ENCODE measurements at regions not wholly inside any gene's neighbourhood (a gene's known extent, or its start where the extent isn't known, plus 50 kb on each side); places are given as distances from the start of the nearest gene placed in this dataset.
"Not testable (repeated sequence)": the region's sequence is repeated elsewhere in the genome, so short reads cannot be mapped to it uniquely, and the experiment has no call there.

- DNase-seq = no peak
These were observed 75.2 kb upstream of the RASSF8 start for GRCh38 chr12:25883026-25883916.

DNA sequence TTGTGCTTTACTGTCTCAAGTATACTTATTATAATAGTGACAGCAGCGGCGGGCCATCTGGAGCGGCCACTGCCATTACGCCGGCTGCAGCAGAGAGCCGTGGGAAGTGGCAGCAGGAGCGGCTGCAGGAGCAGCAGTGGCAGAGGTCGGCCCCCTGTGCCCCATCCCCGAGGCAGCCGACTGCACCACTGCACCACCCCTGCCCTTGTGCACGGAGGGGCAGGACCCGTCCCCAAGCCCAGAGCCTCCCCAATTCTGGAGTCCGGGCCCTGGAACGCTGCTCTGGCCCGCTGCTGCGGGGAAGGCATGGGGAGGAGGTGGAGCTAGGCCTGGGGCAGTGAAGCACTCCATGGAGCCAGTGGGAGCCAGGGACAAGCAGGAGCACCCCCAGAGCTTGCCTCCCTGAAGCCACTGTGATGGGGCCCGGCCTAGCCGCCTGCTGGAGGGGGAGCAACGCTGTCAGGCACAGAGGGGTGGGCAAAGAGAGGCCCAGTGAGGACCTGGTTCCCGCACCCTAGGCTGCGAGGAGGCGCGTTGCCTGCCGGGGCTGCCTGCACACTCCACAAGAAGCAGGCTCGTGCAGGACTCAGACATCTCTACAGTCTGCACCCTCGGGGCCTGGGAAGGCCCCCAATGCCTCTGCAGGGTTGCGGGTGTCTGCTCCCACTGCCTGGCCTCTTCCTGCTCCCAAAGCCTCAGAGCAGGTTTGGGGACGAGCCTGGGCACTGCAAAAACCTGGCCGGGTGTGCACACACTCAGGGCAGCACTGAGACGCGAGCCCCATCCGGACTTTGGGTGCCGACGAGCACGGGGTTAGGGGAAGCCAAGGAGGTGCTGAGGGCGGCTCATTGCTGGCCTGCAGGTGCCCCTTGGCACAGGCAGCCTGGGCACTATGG lies 74.2 kb upstream of the RASSF8 start:
- no peak for DNase-seq

DNA sequence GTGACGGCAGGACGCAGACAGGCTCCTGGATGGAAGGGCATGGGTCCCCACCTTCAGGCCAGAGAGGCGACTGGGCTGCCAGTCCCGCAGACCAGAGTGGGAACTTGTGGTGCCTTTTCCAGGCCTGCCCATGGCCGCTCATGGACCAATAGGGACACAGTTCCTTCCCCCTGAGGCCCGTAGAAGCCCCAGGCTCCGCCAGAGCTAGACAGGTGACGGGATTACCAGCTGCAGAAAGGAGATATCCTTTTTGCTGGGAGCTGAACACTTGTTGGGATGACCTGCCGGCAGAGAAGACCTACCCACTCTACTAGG lies 73.6 kb upstream of the RASSF8 start:
- no peak for DNase-seq

GRCh38 chr12:25886396-25886795 lies 72.1 kb upstream of the RASSF8 start:
- no peak for DNase-seq

DNA sequence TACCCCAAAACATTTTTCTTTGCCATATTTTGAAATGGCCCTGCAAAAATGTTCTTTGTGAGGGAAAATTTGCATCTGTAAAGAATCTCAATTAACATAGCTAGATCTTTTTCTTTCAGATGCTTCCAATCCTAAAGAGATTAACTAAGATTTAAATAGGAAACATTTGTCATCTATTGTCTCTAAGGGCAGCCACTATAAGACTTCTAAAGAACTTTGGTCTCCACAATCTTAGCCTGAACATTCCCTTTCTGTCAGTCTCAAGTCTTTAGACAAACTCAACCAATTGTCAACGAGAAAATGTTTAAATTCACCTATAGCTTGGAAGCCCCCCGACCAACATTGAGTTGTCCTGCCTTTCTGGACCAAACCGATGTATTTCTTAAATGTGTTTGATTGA lies 71.1 kb upstream of the RASSF8 start:
- DNase-seq = no peak

GRCh38 chr12:25889185-25889584 lies 69.3 kb upstream of the RASSF8 start:
- no peak for DNase-seq

- DNase-seq = not testable (repeated sequence)
These were observed 67.4 kb upstream of the RASSF8 start for GRCh38 chr12:25891095-25891494.

GRCh38 chr12:25894759-25895158 lies 63.7 kb upstream of the RASSF8 start:
- DNase-seq = no peak

DNA sequence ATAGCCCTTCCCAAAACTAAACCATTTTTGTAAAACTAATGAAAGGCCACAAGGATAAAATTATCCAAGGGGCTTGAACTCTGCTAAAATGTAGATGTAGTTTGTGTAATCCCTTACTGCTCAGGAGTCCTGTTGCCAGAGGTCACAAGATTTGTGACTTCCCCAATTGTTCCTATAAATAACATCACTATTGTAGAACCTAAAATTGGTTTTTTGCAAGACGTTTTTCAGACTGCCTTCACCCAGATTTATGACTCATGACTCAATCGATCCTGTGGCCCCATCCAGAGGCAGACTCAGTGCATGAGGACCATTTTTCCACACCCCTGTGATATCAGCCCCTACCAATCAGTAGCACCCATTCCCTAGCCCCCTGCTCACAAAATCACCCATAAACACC lies 61.5 kb upstream of the RASSF8 start:
- no peak for DNase-seq

- DNase-seq = no peak
These were observed 54.8 kb upstream of the RASSF8 start for GRCh38 chr12:25903603-25904245.

DNA sequence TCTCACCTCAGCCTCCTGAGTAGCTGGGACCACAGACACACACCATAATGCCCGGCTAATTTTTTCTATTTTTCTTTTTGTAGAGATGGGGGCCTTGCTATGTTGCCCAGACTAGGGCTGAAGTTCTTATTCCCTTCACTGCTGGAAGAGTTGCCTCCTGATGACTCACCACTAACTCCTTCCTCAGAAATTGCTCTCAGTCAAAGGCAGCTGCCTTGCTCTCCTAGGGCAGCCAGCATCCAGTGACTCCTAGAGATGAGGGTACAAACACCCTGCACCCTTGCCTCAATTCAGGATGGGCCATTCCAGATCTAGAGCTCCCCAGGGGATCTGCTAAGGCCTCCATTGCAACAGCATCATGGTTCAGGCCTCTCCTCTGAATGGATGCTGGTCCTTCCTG lies 54.0 kb upstream of the RASSF8 start:
- DNase-seq = no peak

DNA sequence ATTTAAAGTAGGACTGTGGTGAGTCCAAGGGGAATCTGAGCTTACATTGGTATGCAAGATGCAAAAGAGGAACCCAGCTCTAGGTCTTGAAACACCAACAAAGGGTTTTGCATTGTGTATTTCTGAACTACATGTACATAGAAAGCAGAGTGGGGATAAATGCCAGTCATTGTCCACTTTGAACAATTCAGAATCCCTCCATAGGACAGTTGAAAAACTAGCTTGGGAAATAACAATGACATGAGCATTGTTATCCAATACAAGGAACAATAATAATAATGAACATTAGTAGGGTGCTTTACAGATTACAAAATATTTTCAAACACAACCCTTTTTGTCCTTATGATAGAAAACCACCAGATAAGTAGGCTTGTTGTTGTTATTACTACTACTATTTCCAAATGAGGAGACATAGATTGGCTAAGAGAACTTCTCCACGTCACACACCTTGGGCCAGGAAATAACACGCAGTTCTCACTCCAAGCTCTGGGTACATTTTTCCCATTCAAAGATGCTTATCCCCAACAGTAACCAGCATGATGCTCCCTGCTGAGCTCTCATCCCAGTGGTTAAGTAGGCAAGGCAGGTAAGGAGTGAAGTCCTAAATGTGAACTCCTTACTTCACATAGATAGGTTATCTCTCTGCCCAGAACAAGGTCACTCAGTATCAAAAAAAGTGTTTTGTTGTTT lies 51.7 kb upstream of the RASSF8 start:
- no peak for DNase-seq
